ENCODE measurements at regions not wholly inside any gene's neighbourhood (a gene's known extent, or its start where the extent isn't known, plus 50 kb on each side); places are given as distances from the start of the nearest gene placed in this dataset.
"Not testable (repeated sequence)": the region's sequence is repeated elsewhere in the genome, so short reads cannot be mapped to it uniquely, and the experiment has no call there.

- DNase-seq (ENCODE audit: low read depth in 2 of 2) = no peak
Measured at GRCh38 chr2:146720170-146720569, 1124.7 kb upstream of the ACVR2A start.

- no peak for DNase-seq (ENCODE audit: low read depth in 2 of 2)
Measured at GRCh38 chr2:146716591-146716990, 1128.2 kb upstream of the ACVR2A start.

- DNase-seq (ENCODE audit: low read depth in 2 of 2) = no peak
Measured at GRCh38 chr2:146709004-146709403, 1135.8 kb upstream of the ACVR2A start.

- DNase-seq (ENCODE audit: low read depth in 2 of 2) = no peak
Measured at GRCh38 chr2:146701183-146701582, 1143.6 kb upstream of the ACVR2A start.

- DNase-seq (ENCODE audit: low read depth in 2 of 2) = no peak
Measured at GRCh38 chr2:146697307-146697706, 1147.5 kb upstream of the ACVR2A start.

- DNase-seq (ENCODE audit: low read depth in 2 of 2) = not testable (repeated sequence)
Measured at GRCh38 chr2:146696787-146697186, 1148.0 kb upstream of the ACVR2A start.

- DNase-seq (ENCODE audit: low read depth in 2 of 2) = no peak
Measured at GRCh38 chr2:146681991-146682390, 1162.8 kb upstream of the ACVR2A start.

GRCh38 chr2:146678516-146678915 lies 1166.3 kb upstream of the ACVR2A start:
- DNase-seq (ENCODE audit: low read depth in 2 of 2) = no peak

GRCh38 chr2:146677280-146677679 lies 1167.5 kb upstream of the ACVR2A start:
- no peak for DNase-seq (ENCODE audit: low read depth in 2 of 2)

- no peak for DNase-seq (ENCODE audit: low read depth in 2 of 2)
Measured at GRCh38 chr2:146669735-146670134, 1175.1 kb upstream of the ACVR2A start.

GRCh38 chr2:146666340-146666739 lies 1178.5 kb upstream of the ACVR2A start:
- no peak for DNase-seq (ENCODE audit: low read depth in 2 of 2)

GRCh38 chr2:146665800-146666199 lies 1179.0 kb upstream of the ACVR2A start:
- no peak for DNase-seq (ENCODE audit: low read depth in 2 of 2)

GRCh38 chr2:146661473-146662096 lies 1183.2 kb upstream of the ACVR2A start:
- no peak for DNase-seq (ENCODE audit: low read depth in 2 of 2)

- no peak for DNase-seq (ENCODE audit: low read depth in 2 of 2)
Measured at GRCh38 chr2:146659976-146660375, 1184.9 kb upstream of the ACVR2A start.

- DNase-seq (ENCODE audit: low read depth in 2 of 2) = no peak
Measured at GRCh38 chr2:146652311-146652710, 1192.5 kb upstream of the ACVR2A start.

- no peak for DNase-seq (ENCODE audit: low read depth in 2 of 2)
Measured at GRCh38 chr2:146651361-146651760, 1193.5 kb upstream of the ACVR2A start.

- no peak for DNase-seq (ENCODE audit: low read depth in 2 of 2)
Measured at GRCh38 chr2:146642066-146642465, 1202.8 kb upstream of the ACVR2A start.

- no peak for DNase-seq (ENCODE audit: low read depth in 2 of 2)
Measured at GRCh38 chr2:146634230-146635097, 1210.4 kb upstream of the ACVR2A start.

GRCh38 chr2:146633159-146633558 lies 1211.7 kb upstream of the ACVR2A start:
- DNase-seq (ENCODE audit: low read depth in 2 of 2) = no peak

- DNase-seq (ENCODE audit: low read depth in 2 of 2) = no peak
Measured at GRCh38 chr2:146632707-146633106, 1212.1 kb upstream of the ACVR2A start.

GRCh38 chr2:146624430-146625160 lies 1220.2 kb upstream of the ACVR2A start:
- DNase-seq (ENCODE audit: low read depth in 2 of 2) = no peak

- no peak for DNase-seq (ENCODE audit: low read depth in 2 of 2)
Measured at GRCh38 chr2:146623771-146624170, 1221.1 kb upstream of the ACVR2A start.

GRCh38 chr2:146621656-146622055 lies 1223.2 kb upstream of the ACVR2A start:
- DNase-seq (ENCODE audit: low read depth in 2 of 2) = no peak

Measured in stimulated activated CD8-positive, alpha-beta memory T cell treated with anti-CD3 and anti-CD28 coated beads, Interleukin-2, amount 100 ng/mL, for 1 hour (primary cell).